HepG2 (cell line): ENCODE measurements at regions not wholly inside any gene's neighbourhood (a gene's known extent, or its start where the extent isn't known, plus 50 kb on each side); places are given as distances from the start of the nearest gene placed in this dataset.

Source experiments
- ATAC-seq: fragments of 200-7000 bp; cut with Tn5 transposase; 3 replicates; pipeline ENCODE4 v1.9.1; 2020; ENCODE audit warnings: mild to moderate bottlenecking, moderate library complexity
- BruUV-seq: library from RNA; stranded (reverse); fragments of 400-500 nt; replicated peaks from 2 replicates; lab custom pipeline; 2021; lab: Mats Ljungman, UMichigan
- CTCF ChIA-PET: fragments of 300-600 bp; formaldehyde crosslinking; extraction: SDS; loops from one replicate; lab custom pipeline; 2021; ENCODE audit warnings: low total read pairs, inconsistent platforms, low intra/inter-chr PET ratio; lab: Yijun Ruan, JAX
- POLR2A ChIA-PET: fragments of 350-600 bp; sonication (Branson Sonifier 250); formaldehyde crosslinking; loops from one replicate; lab custom pipeline; 2020; ENCODE audit warnings: antibody characterized with exemption, inconsistent platforms; lab: Yijun Ruan, JAX
- DNase-seq: peaks from one replicate; pipeline ENCODE4 v3.0.0-alpha.2; 2015; ENCODE audit warnings: low spot score
- FAIRE-seq: peaks from 3 replicates; lab custom pipeline; 2011; peaks lifted over from hg19 to GRCh38; lab: Jason Lieb, UNC
- H2AFZ ChIP-seq: one replicate; pipeline ENCODE4 v1.6.1; 2011; ENCODE audit warnings: low read length, inconsistent platforms
- H3K27ac ChIP-seq: fragments of 300-600 bp; 3 replicates; pipeline ENCODE4 v1.8.0; 2011; ENCODE audit warnings: mixed run types, mild to moderate bottlenecking, mixed read lengths, low read length, inconsistent platforms; ENCODE audit not compliant: insufficient read depth; ENCODE audit errors: extremely low read length
- H3K27me3 ChIP-seq, 2 experiments: fragments of 200-600 bp in 1 of 2; 2 replicates in 1 of 2; 3 replicates in 1 of 2; pipeline versions ENCODE4 v1.6.0 to v1.8.0; 2011; ENCODE audit warnings: low read length in 2 of 2, mild to moderate bottlenecking in 2 of 2, moderate library complexity in 2 of 2, inconsistent platforms in 1 of 2; ENCODE audit not compliant: insufficient read depth in 2 of 2, control insufficient read depth in 1 of 2
- H3K36me3 ChIP-seq, 2 experiments: fragments of 200-600 bp in 1 of 2; replicated peaks in 1 of 2; 2 replicates in 1 of 2; 3 replicates in 1 of 2; pipeline versions ENCODE4 v1.5.1 to v1.8.0; 2011; ENCODE audit warnings: low read length in 2 of 2, inconsistent platforms in 1 of 2; ENCODE audit not compliant: insufficient read depth in 2 of 2, control insufficient read depth in 1 of 2
- H3K4me1 ChIP-seq: 2 replicates; pipeline ENCODE4 v1.5.1; 2012; ENCODE audit warnings: low read length, inconsistent platforms; ENCODE audit not compliant: insufficient read depth
- H3K4me2 ChIP-seq: 2 replicates; pipeline ENCODE4 v1.6.0; 2011; ENCODE audit warnings: low read depth, low read length, inconsistent platforms
- H3K4me3 ChIP-seq, 3 experiments: fragments of 200-600 bp in 1 of 3; sonication (generic), shearing (Covaris generic) in 1 of 3; replicated peaks in 1 of 3; 2 replicates each; pipeline ENCODE4 v1.5.1; 2011 to 2016; ENCODE audit warnings: low read length in 3 of 3, inconsistent platforms in 2 of 3, low read depth in 2 of 3, mild to moderate bottlenecking in 2 of 3, control low read depth in 1 of 3, mixed read lengths in 1 of 3; ENCODE audit not compliant: insufficient read depth in 1 of 3
- H3K79me2 ChIP-seq: one replicate; pipeline ENCODE4 v1.6.1; 2011; ENCODE audit warnings: low read length, inconsistent platforms; ENCODE audit not compliant: insufficient read depth
- H3K9ac ChIP-seq: 2 replicates; pipeline ENCODE4 v1.6.0; 2011; ENCODE audit warnings: mild to moderate bottlenecking, low read depth, low read length, inconsistent platforms; ENCODE audit not compliant: insufficient read depth
- H3K9me3 ChIP-seq: 2 replicates; pipeline ENCODE4 v1.5.1; 2012; ENCODE audit warnings: mild to moderate bottlenecking, low read length
- H4K20me1 ChIP-seq: 2 replicates; pipeline ENCODE4 v1.6.0; 2011; ENCODE audit warnings: inconsistent platforms, mild to moderate bottlenecking, low read length, moderate library complexity; ENCODE audit not compliant: insufficient read depth
- AGO1 ChIP-seq: fragments of 200-400 bp; formaldehyde crosslinking; IDR thresholded peaks from 2 replicates; pipeline ENCODE4 v1.6.1; 2017; ENCODE audit warnings: mild to moderate bottlenecking, low read depth, low read length, moderate library complexity; ENCODE audit not compliant: poor library complexity, severe bottlenecking
- BRD4 ChIP-seq: sonication (generic); formaldehyde crosslinking; IDR thresholded peaks from 2 replicates; pipeline ENCODE4 v1.4.0; 2020; ENCODE audit warnings: missing genetic modification reagents
- CERS6 ChIP-seq: sonication (generic); formaldehyde crosslinking; IDR thresholded peaks from 2 replicates; pipeline ENCODE4 v1.5.0; 2020; ENCODE audit warnings: missing genetic modification reagents
- CHCHD3 ChIP-seq: sonication (generic); formaldehyde crosslinking; IDR thresholded peaks from 2 replicates; pipeline ENCODE4 v1.8.0; 2022; ENCODE audit warnings: mild to moderate bottlenecking, missing genetic modification reagents, moderate library complexity
- EP300 ChIP-seq, 3 experiments: sonication (generic) in 1 of 3; formaldehyde crosslinking in 1 of 3; IDR thresholded peaks; 2 replicates each; pipeline versions ENCODE4 v1.5.1 to v1.6.1; 2011 to 2020; ENCODE audit warnings: low read depth in 2 of 3, low read length in 2 of 3, borderline replicate concordance in 1 of 3, improper control_type of control experiment in 1 of 3, mild to moderate bottlenecking in 1 of 3, missing genetic modification reagents in 1 of 3, moderate library complexity in 1 of 3
- HIVEP1 ChIP-seq: sonication (generic); formaldehyde crosslinking; IDR thresholded peaks from 2 replicates; pipeline ENCODE4 v1.4.0; 2020; ENCODE audit warnings: mild to moderate bottlenecking, missing genetic modification reagents
- HNF1A ChIP-seq, 2 experiments: sonication (generic) in 1 of 2; formaldehyde crosslinking in 1 of 2; IDR thresholded peaks; 2 replicates each; pipeline versions ENCODE4 v1.4.0 to v1.6.1; 2016 to 2020; ENCODE audit warnings: borderline replicate concordance in 1 of 2, low read depth in 1 of 2, mild to moderate bottlenecking in 1 of 2, missing genetic modification reagents in 1 of 2
- IKZF4 ChIP-seq: sonication (generic); formaldehyde crosslinking; IDR thresholded peaks from 2 replicates; pipeline ENCODE4 v1.5.1; 2020; ENCODE audit warnings: borderline replicate concordance, mild to moderate bottlenecking, low read depth, missing genetic modification reagents; ENCODE audit errors: not compliant biosample characterization
- KDM6A ChIP-seq: IDR thresholded peaks from 2 replicates; pipeline ENCODE4 v1.6.1; 2016; ENCODE audit warnings: low read depth
- RBM22 ChIP-seq: fragments of 200-400 bp; formaldehyde crosslinking; optimal IDR thresholded peaks from 2 replicates; pipeline ENCODE3; 2017; ENCODE audit warnings: mild to moderate bottlenecking, low read length, moderate library complexity
- SCMH1 ChIP-seq: sonication (generic); formaldehyde crosslinking; IDR thresholded peaks from 2 replicates; pipeline ENCODE4 v1.9.0; 2021; ENCODE audit warnings: missing genetic modification reagents, mild to moderate bottlenecking, borderline replicate concordance
- SMC3 ChIP-seq: IDR thresholded peaks from 2 replicates; pipeline ENCODE4 v1.6.1; 2011; ENCODE audit warnings: low read length, improper control_type of control experiment
- SP2 ChIP-seq: sonication (generic); formaldehyde crosslinking; IDR thresholded peaks from 2 replicates; pipeline ENCODE4 v1.5.1; 2020; ENCODE audit warnings: mild to moderate bottlenecking, missing genetic modification reagents
- ZBTB43 ChIP-seq: sonication (generic); formaldehyde crosslinking; conservative IDR thresholded peaks from 2 replicates; pipeline ENCODE4 v1.4.0; 2020; ENCODE audit warnings: missing genetic modification reagents
- ZBTB7B ChIP-seq: sonication (generic); formaldehyde crosslinking; IDR thresholded peaks from 2 replicates; pipeline ENCODE4 v1.4.0; 2020; ENCODE audit warnings: missing genetic modification reagents
- WGBS: methylation state at CpG from one replicate; pipeline ENCODE4 v1.1.6; 2017; ENCODE audit warnings: low lambda C conversion rate; 5-methylcytosine and 5-hydroxymethylcytosine counted together
- in situ Hi-C: cut with HindIII; loops from 2 replicates; pipeline ENCODE4 v1.10.0; 2017; ENCODE audit warnings: low pct_unique_long_range_greater_than_20kb; ENCODE audit not compliant: extremely low pct_ligation_motif_present
- intact Hi-C: fragments of 100-400 bp; cut with micrococcal nuclease; formaldehyde crosslinking; loops from one replicate; pipeline ENCODE4 v1.10.0; 2022; ENCODE audit not compliant: unreplicated experiment

GRCh38 chr1:4176841-4177240 lies 276.8 kb upstream of the C1orf174 start (continued):
- TF ChIP-seq ZBTB43 (CRISPR knock-in tag) (no peak), IKZF4 (CRISPR knock-in tag) (no peak), CERS6 (no peak), CHCHD3 (no peak), EP300 (IDR thresholded peaks at IDR 0.05; ENCODE audit: low read depth in 2 of 2, low read length in 2 of 2) (no peak), EP300 (CRISPR knock-in tag; IDR thresholded peaks at IDR 0.05; ENCODE audit: borderline replicate concordance) (no peak), BRD4 (no peak)

GRCh38 chr1:4177425-4178150 lies 277.5 kb upstream of the C1orf174 start:
- H3K36me3 ChIP-seq = no peaks in the 10 kb centered on the region
- no peaks in the 10 kb centered on the region for H3K79me2 ChIP-seq
- ChIA-PET POLR2A (no interaction called here), CTCF (no interaction called here)
- FAIRE-seq = no peak
- peaks cover 9% of the 10 kb centered on the region for H3K4me1 ChIP-seq
- no peak overlapping the region for H3K27ac ChIP-seq
- 56% methylated on average over 19 of the region's 21 CpGs for WGBS
- no TSS peak for BruUV-seq
- no peak overlapping the region for H2AFZ ChIP-seq
- no peak overlapping the region for H3K9ac ChIP-seq
- H3K9me3 ChIP-seq = no peaks in the 10 kb centered on the region
- H3K27me3 ChIP-seq = peaks cover 2 to 16% of the 10 kb centered on the region in 2 experiments
- ATAC-seq = no peak
- no peak overlapping the region for H3K4me2 ChIP-seq
- intact Hi-C loops = loop anchor here (10.0 kb wide), 2 partner anchors 417 to 647 kb away; no protein-coding TSS in a partner anchor
- no peaks in the 10 kb centered on the region for H4K20me1 ChIP-seq
- in situ Hi-C loops = no loop called here
- no peak overlapping the region for H3K4me3 ChIP-seq
- no peak for DNase-seq
- TF ChIP-seq SCMH1 (no peak), RBM22 (no peak), KDM6A (CRISPR knock-in tag) (no peak), ZBTB7B (CRISPR knock-in tag) (no peak), HNF1A (IDR thresholded peaks at IDR 0.05; ENCODE audit: low read depth) (no peak), HNF1A (CRISPR knock-in tag; IDR thresholded peaks at IDR 0.05; ENCODE audit: borderline replicate concordance) (no peak), SMC3 (no peak), SP2 (no peak), AGO1 (no peak), HIVEP1 (CRISPR knock-in tag) (no peak)
